Astrocyte of the cerebellum (primary cell): ENCODE measurements at regions not wholly inside any gene's neighbourhood (a gene's known extent, or its start where the extent isn't known, plus 50 kb on each side); places are given as distances from the start of the nearest gene placed in this dataset.

Experiments used
- DNase-seq: peaks from one replicate; pipeline ENCODE4 v3.0.0-alpha.2; 2011; ENCODE audit warnings: low read depth
- H3K4me3 ChIP-seq: 2 replicates; pipeline ENCODE4 v1.5.1; 2011; ENCODE audit warnings: mild to moderate bottlenecking, low read depth, low read length, moderate library complexity
- in situ Hi-C: cut with HindIII; loops from 2 replicates; pipeline ENCODE4 v1.10.0; 2017; ENCODE audit warnings: low sequenced_read_pairs
- TF ChIP-seq, protein P1 (sequence below): IDR thresholded peaks from 2 replicates; pipeline ENCODE4 v1.5.1; 2012; ENCODE audit warnings: low read length, low read depth, moderate library complexity, mild to moderate bottlenecking; ENCODE audit errors: missing control alignments

DNA sequence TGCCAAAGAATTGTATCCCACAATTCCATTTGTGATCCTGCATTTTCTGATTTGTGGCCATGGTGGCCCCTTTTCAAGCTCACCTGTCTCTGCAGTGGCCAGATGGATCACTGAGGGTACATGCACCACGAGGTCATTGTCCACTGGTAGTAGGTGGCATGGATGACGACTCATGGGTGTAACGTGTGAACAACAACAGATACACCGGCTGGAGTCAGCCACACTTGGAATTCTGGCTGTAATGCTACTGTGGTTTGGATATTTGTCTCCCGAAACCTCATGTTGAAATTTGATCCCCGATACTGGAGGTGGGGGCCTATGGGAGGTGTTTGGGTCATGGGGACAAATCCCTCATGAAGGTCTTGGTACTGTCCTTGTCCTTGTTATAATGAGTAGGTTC lies 102.2 kb upstream of the TAF1B start:
- TF ChIP-seq, protein P1, sequence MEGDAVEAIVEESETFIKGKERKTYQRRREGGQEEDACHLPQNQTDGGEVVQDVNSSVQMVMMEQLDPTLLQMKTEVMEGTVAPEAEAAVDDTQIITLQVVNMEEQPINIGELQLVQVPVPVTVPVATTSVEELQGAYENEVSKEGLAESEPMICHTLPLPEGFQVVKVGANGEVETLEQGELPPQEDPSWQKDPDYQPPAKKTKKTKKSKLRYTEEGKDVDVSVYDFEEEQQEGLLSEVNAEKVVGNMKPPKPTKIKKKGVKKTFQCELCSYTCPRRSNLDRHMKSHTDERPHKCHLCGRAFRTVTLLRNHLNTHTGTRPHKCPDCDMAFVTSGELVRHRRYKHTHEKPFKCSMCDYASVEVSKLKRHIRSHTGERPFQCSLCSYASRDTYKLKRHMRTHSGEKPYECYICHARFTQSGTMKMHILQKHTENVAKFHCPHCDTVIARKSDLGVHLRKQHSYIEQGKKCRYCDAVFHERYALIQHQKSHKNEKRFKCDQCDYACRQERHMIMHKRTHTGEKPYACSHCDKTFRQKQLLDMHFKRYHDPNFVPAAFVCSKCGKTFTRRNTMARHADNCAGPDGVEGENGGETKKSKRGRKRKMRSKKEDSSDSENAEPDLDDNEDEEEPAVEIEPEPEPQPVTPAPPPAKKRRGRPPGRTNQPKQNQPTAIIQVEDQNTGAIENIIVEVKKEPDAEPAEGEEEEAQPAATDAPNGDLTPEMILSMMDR: no peak
- no peak for DNase-seq
- in situ Hi-C loops: no loop called here

DNA sequence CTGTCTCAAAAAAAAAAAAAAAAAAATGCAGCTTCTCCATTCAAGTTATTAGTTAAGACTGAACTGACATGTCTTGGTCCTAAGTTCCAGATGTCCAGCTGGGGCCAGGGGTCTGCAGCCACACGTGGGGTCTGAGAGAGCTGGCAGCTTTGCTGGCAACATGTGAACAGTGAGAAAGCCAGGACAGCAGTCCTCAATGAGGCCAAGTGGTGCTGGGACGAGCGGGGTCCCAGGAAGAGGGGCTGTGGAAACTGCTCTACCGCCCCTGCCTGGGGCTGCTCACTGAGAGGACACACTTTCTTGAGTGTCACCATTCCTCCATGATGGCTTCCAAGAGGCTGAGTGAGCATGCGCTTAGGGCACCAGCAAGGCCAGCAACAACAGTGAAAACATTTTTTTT lies 100.7 kb upstream of the TAF1B start:
- H3K4me3 ChIP-seq: no peak overlapping the region
- no peak for DNase-seq
- in situ Hi-C loops: no loop called here
- TF ChIP-seq, protein P1: no peak

More for the DNA sequence above, 102.2 kb upstream of the TAF1B start:
- H3K4me3 ChIP-seq: no peak overlapping the region

DNA sequence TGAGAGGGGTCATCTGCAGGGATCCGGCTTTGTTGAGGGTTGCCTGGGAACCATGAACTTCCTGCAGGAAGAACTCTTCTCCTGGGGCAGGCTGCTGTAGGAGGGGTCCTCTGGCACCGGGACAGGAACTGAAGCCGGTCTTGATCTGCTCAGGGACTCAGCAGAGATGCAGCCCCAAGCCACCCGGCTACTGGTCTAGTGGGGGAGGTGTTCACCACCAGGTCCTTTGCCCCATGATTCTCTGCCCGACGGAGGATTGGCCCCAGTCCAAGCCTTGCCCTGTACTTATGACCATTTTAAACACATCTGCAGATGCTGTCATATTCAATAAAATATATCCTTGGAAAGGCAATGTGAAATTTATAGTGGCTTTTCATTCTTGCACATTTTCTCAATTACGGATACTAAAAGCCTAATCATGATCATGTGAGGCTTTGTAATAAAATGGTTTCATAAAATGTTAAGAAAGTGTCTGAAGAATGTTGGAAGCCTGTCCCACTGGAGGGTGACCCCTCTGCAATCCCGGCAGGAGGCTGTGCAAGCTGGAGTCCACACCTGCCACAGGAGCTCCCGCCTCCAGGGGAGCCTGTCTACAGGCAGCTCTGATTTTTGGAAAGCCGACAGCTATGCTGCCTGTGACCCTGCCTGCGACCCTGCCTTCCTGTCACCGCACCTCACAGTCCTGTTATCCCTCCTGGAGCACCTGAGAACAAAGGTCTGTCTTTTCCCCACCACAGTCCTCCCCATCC lies 98.8 kb upstream of the TAF1B start:
- no peak for DNase-seq
- TF ChIP-seq, protein P1: no peak
- in situ Hi-C loops: no loop called here
- H3K4me3 ChIP-seq: no peak overlapping the region

DNA sequence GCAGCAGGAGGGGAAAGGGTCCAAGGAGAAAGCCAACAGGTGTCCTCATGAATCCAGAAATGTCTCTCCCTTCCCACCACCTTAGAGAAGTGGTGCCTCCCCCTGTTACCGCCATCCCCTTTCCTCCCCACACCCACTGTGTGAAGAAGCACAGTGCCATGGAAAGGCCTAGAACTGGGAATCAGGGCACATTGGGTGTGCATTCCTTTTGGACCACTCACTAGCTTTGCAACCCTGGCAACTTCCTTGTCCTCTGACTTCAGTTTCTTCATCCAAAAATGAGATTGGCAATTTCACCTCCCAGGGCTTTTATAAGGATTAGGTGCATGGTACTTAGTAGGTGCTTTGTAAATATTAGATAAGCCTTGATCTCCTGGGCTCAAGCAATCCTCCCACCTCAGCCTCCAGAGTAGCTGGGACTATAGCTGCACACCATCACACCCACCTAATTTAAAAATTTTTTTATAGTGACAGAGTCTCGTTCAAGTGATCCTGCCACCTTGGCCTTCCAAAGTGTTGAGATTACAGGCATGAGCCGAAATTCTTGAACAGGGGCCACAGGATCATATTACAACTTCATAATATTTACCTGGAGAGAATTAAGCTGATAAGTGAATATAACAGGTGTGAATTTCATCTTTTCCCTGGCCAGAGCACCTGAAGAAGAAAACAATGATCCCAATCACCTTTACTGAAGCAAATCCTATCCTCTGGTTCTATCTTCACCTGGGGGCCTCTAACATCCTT lies 97.9 kb upstream of the TAF1B start:
- TF ChIP-seq, protein P1: no peak
- in situ Hi-C loops: no loop called here

DNA sequence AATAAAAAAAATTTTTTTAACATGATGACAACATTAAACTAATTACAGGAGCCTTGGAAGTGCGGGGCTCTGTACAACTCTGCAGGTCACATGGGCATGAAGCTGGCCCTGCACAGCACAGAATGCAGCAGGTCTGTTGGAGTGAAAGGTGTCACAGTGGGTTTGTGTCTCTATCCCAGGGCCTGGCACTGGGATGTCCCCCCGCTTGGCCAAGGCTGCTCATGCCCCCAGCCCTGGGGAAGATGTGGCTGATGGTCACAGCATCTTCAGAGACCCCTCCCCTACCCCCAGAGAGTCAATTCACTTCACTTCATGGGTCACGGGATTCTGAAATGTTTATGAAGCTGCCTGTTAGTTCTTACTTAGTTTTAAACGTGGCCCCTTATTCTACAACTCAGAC lies 95.9 kb upstream of the TAF1B start:
- TF ChIP-seq, protein P1: no peak
- H3K4me3 ChIP-seq: no peak overlapping the region
- in situ Hi-C loops: no loop called here
- no peak for DNase-seq

More for the DNA sequence above, 97.9 kb upstream of the TAF1B start:
- DNase-seq: no peak
- no peak overlapping the region for H3K4me3 ChIP-seq

DNA sequence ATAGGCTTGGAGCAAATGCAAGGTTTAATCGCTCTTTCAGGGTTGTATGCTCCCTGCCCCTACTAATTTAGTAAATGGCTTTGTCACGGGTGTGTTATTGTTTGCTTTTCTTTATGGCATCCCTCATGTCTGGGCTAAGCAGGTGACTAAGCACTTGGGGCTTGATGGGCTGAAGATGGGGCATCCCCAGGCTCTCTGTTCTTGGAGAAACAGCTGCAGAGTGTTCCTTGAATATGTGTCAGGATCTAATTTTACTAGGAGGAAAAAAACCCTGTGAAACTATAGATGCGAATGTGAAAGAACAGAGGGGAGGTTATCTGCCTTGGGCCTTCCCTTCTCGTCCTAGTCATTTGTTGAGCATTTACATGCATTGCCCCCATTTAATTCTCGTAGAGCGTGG lies 94.7 kb upstream of the TAF1B start:
- DNase-seq: no peak
- TF ChIP-seq, protein P1: no peak
- no peak overlapping the region for H3K4me3 ChIP-seq
- in situ Hi-C loops: no loop called here
